Activated CD8-positive, alpha-beta T cell treated with anti-CD3 and anti-CD28 coated beads, Interleukin-2, amount 10 ng/mL, durations not matched to agents 7 days and 5 days (primary cell): ENCODE measurements at regions not wholly inside any gene's neighbourhood (a gene's known extent, or its start where the extent isn't known, plus 50 kb on each side); places are given as distances from the start of the nearest gene placed in this dataset.
"Not testable (repeated sequence)": the region's sequence is repeated elsewhere in the genome, so short reads cannot be mapped to it uniquely, and the experiment has no call there.

Experiments used
- ATAC-seq: fragments of 150-1000 bp; cut with Tn5 transposase; one replicate; pipeline ENCODE4 v1.10.0; 2021; ENCODE audit warnings: moderate library complexity
- CTCF ChIA-PET: fragments of 350-600 bp; sonication (Branson Sonifier 250); formaldehyde crosslinking; loops from one replicate; lab custom pipeline; 2021; ENCODE audit warnings: antibody characterized with exemption; lab: Charles Lee
- POLR2A ChIA-PET: fragments of 350-600 bp; sonication (Branson Sonifier 250); formaldehyde crosslinking; loops from one replicate; lab custom pipeline; 2021; ENCODE audit warnings: antibody characterized with exemption; lab: Charles Lee
- DNase-seq: peaks from one replicate; pipeline ENCODE4 v3.0.0-alpha.2; 2020
- H3K27ac Mint-ChIP-seq: one replicate; pipeline ENCODE4 v1.8.0; 2021; ENCODE audit warnings: mild to moderate bottlenecking, mixed read lengths
- H3K27me3 Mint-ChIP-seq: one replicate; pipeline ENCODE4 v1.8.0; 2021; ENCODE audit warnings: low read depth, mixed read lengths
- H3K36me3 Mint-ChIP-seq: one replicate; pipeline ENCODE4 v1.8.0; 2021; ENCODE audit warnings: low read depth, mixed read lengths
- H3K4me1 Mint-ChIP-seq: one replicate; pipeline ENCODE4 v1.8.0; 2021; ENCODE audit warnings: low read depth, mixed read lengths
- H3K4me3 Mint-ChIP-seq: one replicate; pipeline ENCODE4 v1.8.0; 2021; ENCODE audit warnings: mild to moderate bottlenecking, mixed read lengths
- H3K9me3 Mint-ChIP-seq: one replicate; pipeline ENCODE4 v1.8.0; 2022; ENCODE audit warnings: mixed read lengths; ENCODE audit not compliant: insufficient read depth

- POLR2A ChIA-PET, ATAC-seq, CTCF ChIA-PET, H3K27ac Mint-ChIP-seq, H3K36me3 Mint-ChIP-seq, H3K4me3 Mint-ChIP-seq, H3K9me3 Mint-ChIP-seq, H3K4me1 Mint-ChIP-seq, DNase-seq, H3K27me3 Mint-ChIP-seq: not testable (repeated sequence)
Measured at GRCh38 chr6:127406722-127407121, 52.5 kb downstream of the KIAA0408 start.

- Mint-ChIP-seq H3K9me3 (no peaks in the 10 kb centered on the region), H3K36me3 (no peaks in the 10 kb centered on the region), H3K27ac (no peak overlapping the region), H3K27me3 (peaks cover 4% of the 10 kb centered on the region), H3K4me3 (no peak overlapping the region), H3K4me1 (peaks cover 4% of the 10 kb centered on the region)
- POLR2A ChIA-PET, result no interaction called here
- CTCF ChIA-PET, result no interaction called here
- no peak for ATAC-seq
- no peak for DNase-seq
Measured at GRCh38 chr6:127406122-127406521, 53.1 kb downstream of the KIAA0408 start.

- ATAC-seq (no peak), DNase-seq (no peak)
- Mint-ChIP-seq H3K9me3 (no peaks in the 10 kb centered on the region), H3K4me1 (peaks cover 4% of the 10 kb centered on the region), H3K4me3 (no peak overlapping the region), H3K36me3 (no peaks in the 10 kb centered on the region), H3K27ac (no peak overlapping the region), H3K27me3 (peaks cover 4% of the 10 kb centered on the region)
- ChIA-PET CTCF (no interaction called here), POLR2A (no interaction called here)
Measured at GRCh38 chr6:127404594-127405178, 54.5 kb downstream of the KIAA0408 start.

- peaks cover 4% of the 10 kb centered on the region for H3K4me1 Mint-ChIP-seq
- H3K27ac Mint-ChIP-seq, result no peak overlapping the region
- no peaks in the 10 kb centered on the region for H3K9me3 Mint-ChIP-seq
- ChIA-PET POLR2A (no interaction called here), CTCF (no interaction called here)
- no peak overlapping the region for H3K4me3 Mint-ChIP-seq
- no peaks in the 10 kb centered on the region for H3K36me3 Mint-ChIP-seq
- ATAC-seq (no peak), DNase-seq (no peak)
- peaks cover 4% of the 10 kb centered on the region for H3K27me3 Mint-ChIP-seq
Measured at GRCh38 chr6:127404133-127404532, 55.1 kb downstream of the KIAA0408 start.

- DNase-seq (no peak), ATAC-seq (no peak)
- Mint-ChIP-seq H3K9me3 (no peaks in the 10 kb centered on the region), H3K4me1 (peaks cover 4% of the 10 kb centered on the region), H3K27ac (no peak overlapping the region), H3K4me3 (no peak overlapping the region), H3K27me3 (peaks cover 4% of the 10 kb centered on the region), H3K36me3 (no peaks in the 10 kb centered on the region)
- POLR2A ChIA-PET, result no interaction called here
- CTCF ChIA-PET, result no interaction called here
Measured at GRCh38 chr6:127403636-127404035, 55.6 kb downstream of the KIAA0408 start.

GRCh38 chr6:127402890-127403617, 56.1 kb downstream of the KIAA0408 start:
- ChIA-PET POLR2A (no interaction called here), CTCF (no interaction called here)
- Mint-ChIP-seq H3K27ac (no peak overlapping the region), H3K4me1 (peaks cover 4% of the 10 kb centered on the region), H3K9me3 (no peaks in the 10 kb centered on the region), H3K36me3 (no peaks in the 10 kb centered on the region), H3K4me3 (no peak overlapping the region), H3K27me3 (no peaks in the 10 kb centered on the region)
- ATAC-seq (no peak), DNase-seq (no peak)

- DNase-seq, result no peak
- no peak overlapping the region for H3K4me3 Mint-ChIP-seq
- POLR2A ChIA-PET, result no interaction called here
- H3K27me3 Mint-ChIP-seq, result no peaks in the 10 kb centered on the region
- CTCF ChIA-PET, result interaction anchor here (1.2 kb wide), 1 partner anchor 22 kb away, joined by 3 read pairs; no protein-coding TSS in a partner anchor
- no peak overlapping the region for H3K27ac Mint-ChIP-seq
- no peaks in the 10 kb centered on the region for H3K36me3 Mint-ChIP-seq
- ATAC-seq, result no peak
- H3K4me1 Mint-ChIP-seq, result no peaks in the 10 kb centered on the region
- no peaks in the 10 kb centered on the region for H3K9me3 Mint-ChIP-seq
Measured at GRCh38 chr6:127397729-127398630, 54.6 kb upstream of the ECHDC1 start.

GRCh38 chr6:127397171-127397597, 53.8 kb upstream of the ECHDC1 start:
- POLR2A ChIA-PET, CTCF ChIA-PET, H3K27ac Mint-ChIP-seq, H3K4me1 Mint-ChIP-seq, H3K9me3 Mint-ChIP-seq, ATAC-seq, DNase-seq, H3K4me3 Mint-ChIP-seq, H3K27me3 Mint-ChIP-seq, H3K36me3 Mint-ChIP-seq: not testable (repeated sequence)
